22Rv1 (cell line): ENCODE measurements at regions not wholly inside any gene's neighbourhood (a gene's known extent, or its start where the extent isn't known, plus 50 kb on each side); places are given as distances from the start of the nearest gene placed in this dataset.

Experiments used
- H3K27ac ChIP-seq: fragments of 450-650 bp; 2 replicates; pipeline ENCODE4 v1.5.1; 2017
- ZFX ChIP-seq: fragments of 450-650 bp; IDR thresholded peaks from 2 replicates; pipeline ENCODE4 v1.6.1; 2017; ENCODE audit warnings: antibody characterized with exemption, borderline replicate concordance
- TF ChIP-seq, protein P1 (sequence below): fragments of 450-650 bp; IDR thresholded peaks from 2 replicates; pipeline ENCODE4 v1.5.1; 2017; ENCODE audit warnings: mild to moderate bottlenecking

DNA sequence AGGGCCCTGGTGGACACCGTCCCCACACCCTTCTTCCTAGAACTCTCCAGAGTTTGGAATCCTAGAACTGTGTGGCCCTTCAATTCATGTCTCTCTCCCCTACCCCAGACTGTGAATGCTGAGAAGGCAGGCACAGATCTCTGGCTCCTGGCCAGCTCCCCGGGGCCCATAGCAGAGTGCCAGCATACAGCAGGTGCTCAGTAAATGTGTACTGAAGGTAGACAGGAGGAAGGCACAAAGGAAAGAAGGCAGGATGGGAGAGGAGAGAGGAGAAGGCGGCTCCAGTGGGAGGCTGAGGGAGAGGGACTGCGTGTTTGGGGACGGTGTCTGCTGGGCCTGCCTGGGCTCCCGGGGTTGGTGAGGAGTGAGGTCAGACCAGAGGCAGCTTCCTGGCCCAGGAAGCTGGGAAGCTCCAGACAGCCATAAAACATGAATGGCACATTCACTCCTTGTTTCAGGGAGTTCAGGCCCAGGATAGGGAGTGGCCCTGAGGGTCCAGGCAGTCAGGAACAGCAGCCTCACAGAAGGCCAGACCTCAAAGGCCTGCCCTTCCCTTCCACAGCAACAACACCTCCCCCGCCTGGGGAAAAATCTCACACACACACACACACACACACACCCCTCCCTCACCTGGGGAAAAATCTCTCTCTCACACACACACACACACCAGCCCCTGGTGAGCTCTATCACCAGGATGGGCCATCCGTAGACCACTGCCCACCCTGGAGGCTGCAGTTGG, 137.1 kb upstream of the PRR20G start:
- TF ChIP-seq ZFX, result no peak
- TF ChIP-seq, protein P1, sequence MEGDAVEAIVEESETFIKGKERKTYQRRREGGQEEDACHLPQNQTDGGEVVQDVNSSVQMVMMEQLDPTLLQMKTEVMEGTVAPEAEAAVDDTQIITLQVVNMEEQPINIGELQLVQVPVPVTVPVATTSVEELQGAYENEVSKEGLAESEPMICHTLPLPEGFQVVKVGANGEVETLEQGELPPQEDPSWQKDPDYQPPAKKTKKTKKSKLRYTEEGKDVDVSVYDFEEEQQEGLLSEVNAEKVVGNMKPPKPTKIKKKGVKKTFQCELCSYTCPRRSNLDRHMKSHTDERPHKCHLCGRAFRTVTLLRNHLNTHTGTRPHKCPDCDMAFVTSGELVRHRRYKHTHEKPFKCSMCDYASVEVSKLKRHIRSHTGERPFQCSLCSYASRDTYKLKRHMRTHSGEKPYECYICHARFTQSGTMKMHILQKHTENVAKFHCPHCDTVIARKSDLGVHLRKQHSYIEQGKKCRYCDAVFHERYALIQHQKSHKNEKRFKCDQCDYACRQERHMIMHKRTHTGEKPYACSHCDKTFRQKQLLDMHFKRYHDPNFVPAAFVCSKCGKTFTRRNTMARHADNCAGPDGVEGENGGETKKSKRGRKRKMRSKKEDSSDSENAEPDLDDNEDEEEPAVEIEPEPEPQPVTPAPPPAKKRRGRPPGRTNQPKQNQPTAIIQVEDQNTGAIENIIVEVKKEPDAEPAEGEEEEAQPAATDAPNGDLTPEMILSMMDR, result no peak
- H3K27ac ChIP-seq, result no peak overlapping the region

DNA sequence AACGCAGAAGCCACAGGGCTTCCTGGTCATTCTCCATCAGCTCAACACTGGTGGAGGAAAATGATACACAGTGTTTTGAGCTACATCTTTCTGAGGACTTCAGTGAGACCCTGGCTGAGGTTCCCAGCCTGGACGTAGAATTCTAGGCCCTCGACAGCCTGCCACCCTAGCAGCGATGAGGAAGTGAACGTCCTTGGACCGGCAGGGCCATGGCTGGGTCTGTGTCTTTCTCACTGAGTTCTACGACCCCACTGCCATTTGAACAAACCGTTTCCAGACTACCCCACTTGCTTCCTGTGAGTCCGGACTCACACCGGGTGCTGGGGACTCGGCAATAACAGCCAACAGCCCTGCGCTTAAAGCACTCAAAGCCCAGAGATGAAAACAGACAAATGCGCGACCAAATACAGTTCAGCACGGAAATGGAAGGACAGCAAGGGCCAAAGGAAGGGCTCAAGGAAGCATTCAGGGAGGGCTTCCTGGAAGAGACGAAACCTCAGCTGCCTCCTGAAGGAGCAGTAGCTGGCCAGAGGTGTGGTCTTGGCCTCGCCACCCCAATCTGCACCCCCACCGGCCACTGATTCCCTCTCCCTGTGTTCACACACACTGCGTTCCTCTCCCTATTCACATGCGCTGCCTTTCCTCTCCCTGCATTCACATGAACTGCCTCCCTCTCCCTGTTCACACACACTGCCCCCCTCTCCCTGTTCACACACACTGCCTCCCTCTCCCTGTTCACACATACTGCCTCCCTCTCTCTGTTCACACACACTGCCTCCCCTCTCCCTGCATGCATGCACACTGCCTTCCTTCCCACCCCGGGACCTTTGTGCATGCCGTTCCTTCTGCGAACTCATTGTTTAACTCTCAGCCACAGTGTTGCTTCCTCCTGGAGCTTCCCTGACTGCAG, 136.3 kb upstream of the PRR20G start:
- no peak for TF ChIP-seq ZFX
- TF ChIP-seq, protein P1, result no peak
- no peak overlapping the region for H3K27ac ChIP-seq

DNA sequence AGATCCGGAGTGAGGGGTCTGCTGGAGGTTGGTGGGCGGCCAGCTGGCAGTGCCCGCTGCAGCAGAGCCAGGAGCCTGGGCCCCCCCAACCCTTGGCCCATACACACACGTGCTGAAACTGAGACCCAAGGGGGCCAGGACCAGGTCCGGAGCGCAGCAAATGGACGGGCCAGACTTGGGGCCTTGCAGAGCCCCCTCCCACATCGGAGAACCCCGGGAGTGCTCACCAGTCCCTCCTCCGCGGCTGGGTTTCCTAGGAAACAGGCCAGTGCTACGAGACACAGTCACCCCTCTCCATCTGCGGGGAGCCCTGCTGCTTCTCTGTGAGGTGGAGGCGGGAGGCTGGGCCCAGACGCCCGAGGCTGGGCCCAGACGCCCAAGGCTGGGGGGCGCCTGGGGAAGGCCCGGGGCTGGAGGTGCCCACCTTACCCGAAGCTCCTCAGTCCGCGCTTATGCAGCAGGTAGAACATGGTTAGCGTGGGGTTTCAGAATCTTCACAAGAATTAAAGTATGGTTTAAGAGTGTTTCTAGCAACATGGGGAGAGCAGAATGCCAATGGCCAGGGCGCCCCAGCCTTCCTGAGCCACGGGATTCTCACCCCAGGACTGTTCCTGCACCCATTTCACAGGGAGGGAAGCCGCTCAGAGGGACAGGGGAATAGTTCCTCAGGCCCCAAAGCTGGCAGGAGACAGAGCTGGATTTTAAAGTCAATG, 135.0 kb upstream of the PRR20G start:
- TF ChIP-seq, protein P1, result no peak
- no peak for TF ChIP-seq ZFX
- H3K27ac ChIP-seq, result no peak overlapping the region

DNA sequence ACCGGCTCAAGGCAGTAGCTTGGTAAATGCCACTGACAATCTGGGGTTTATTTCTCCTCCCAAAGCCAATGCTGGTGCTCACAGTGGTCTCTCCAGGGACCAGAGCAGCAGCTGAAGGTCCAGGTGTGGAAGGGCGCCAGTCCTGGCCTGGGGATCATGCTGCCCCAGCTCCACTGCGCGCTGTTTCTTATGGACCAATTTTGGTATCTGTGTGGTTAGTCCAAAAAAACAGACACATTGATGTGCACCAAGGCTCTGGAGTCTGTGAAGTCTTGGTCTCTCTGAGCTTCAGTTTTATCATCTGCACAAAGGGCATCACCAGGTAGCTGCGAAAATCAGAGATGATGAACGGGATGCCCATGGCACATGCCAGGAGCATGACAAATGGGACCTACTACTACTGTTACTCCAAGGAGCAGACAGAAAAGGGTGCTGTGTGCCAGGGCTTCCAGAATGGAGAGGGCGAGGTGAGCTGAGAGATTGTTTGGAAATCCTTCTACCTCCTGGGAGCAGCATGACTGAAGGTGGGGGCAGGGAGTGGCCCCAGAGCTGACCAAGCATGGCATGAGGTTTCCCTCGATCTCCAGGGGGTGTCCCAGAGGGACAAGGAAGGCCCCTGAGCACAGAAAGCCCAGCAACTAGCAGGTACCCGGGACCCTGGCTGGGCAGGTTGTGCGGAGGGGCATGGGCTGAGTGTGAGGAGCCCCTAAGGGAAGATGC, 134.3 kb upstream of the PRR20G start:
- H3K27ac ChIP-seq, result no peak overlapping the region

DNA sequence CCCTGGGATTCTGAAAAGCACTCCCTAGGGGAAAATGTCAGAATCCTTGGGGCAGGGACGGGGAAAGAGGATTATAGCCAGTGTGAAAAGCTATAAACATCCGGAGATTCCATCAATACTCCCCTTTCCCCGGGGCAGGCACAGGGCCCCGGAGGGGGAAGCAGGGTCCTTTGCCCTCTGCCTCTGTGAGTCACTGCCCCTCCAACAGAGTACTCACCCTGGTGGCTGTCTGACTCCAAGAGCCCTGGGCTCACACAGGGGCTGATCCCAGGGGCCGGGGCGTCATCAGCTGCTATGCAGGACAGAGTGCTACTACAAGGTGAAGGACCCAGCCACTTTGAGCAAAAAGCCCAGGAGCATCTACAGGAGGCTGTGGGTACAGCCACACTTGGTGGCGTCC, 133.0 kb upstream of the PRR20G start:
- TF ChIP-seq, protein P1, result no peak
- TF ChIP-seq ZFX, result no peak
- H3K27ac ChIP-seq, result no peak overlapping the region

More for the DNA sequence above, 134.3 kb upstream of the PRR20G start:
- TF ChIP-seq, protein P1, result no peak
- no peak for TF ChIP-seq ZFX

DNA sequence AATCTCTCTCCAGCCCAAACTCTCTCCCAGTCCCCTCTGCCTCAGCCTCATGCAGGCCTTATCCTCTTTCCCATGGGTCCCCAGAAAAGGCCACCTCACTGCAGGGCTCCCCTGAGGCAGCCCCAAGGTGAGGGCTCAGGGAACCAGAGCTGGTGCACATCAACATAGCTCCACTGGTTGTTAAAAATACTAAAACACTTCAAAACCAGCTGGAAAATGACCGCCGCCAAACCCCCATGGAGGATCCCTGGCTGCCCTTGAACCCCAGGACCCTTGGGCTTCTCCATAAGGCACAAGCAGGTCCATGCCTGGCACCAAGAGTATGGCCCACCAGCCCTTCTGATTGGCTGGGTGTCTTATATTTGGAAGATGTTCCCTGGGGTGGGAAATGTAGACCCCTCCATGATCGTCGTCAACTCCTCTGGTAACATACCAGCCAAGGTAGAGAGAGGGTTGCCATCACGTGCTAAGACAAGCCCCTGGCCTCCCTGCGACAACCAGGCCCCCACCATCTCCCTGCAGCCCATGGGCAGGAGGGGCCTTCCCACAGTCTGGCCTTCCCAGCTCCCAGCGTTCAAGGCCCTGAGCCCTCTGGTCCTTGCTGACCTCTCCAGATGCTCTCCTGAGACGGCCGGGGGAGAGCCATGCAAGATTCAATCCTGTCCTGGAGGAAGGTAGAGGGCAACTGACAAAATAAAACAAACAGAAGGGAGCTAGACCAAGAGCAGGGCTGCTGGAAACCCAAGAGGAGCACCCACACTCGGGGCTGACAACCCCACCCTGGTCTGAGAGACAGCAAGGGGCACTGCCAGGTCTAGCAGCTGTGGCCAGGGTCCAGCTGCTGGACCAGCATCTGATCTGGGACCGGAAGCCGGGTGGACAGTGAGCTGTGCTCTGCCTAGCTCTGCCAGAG, 132.1 kb upstream of the PRR20G start:
- TF ChIP-seq, protein P1, result no peak
- TF ChIP-seq ZFX, result no peak

More for the DNA sequence above, 132.1 kb upstream of the PRR20G start:
- no peak overlapping the region for H3K27ac ChIP-seq
